Fibroblast of lung (primary cell): ENCODE measurements at regions not wholly inside any gene's neighbourhood (a gene's known extent, or its start where the extent isn't known, plus 50 kb on each side); places are given as distances from the start of the nearest gene placed in this dataset.
"Not testable (repeated sequence)": the region's sequence is repeated elsewhere in the genome, so short reads cannot be mapped to it uniquely, and the experiment has no call there.

ENCODE experiments used
- EZH2 ChIP-seq: IDR thresholded peaks from 2 replicates; pipeline ENCODE4 v1.5.1; 2012; ENCODE audit warnings: low read length, control low read depth, mild to moderate bottlenecking; ENCODE audit errors: missing control alignments
- TF ChIP-seq, protein P1 (sequence below), 2 donors: IDR thresholded peaks in 1 of 2; conservative IDR thresholded peaks in 1 of 2; 1 replicate in 1 of 2; 2 replicates in 1 of 2; pipeline ENCODE4 v1.5.1; 2011 to 2012; ENCODE audit warnings: low read length in 2 of 2, control low read depth in 1 of 2, inconsistent platforms in 1 of 2, low read depth in 1 of 2, mild to moderate bottlenecking in 1 of 2

- TF ChIP-seq, protein P1, sequence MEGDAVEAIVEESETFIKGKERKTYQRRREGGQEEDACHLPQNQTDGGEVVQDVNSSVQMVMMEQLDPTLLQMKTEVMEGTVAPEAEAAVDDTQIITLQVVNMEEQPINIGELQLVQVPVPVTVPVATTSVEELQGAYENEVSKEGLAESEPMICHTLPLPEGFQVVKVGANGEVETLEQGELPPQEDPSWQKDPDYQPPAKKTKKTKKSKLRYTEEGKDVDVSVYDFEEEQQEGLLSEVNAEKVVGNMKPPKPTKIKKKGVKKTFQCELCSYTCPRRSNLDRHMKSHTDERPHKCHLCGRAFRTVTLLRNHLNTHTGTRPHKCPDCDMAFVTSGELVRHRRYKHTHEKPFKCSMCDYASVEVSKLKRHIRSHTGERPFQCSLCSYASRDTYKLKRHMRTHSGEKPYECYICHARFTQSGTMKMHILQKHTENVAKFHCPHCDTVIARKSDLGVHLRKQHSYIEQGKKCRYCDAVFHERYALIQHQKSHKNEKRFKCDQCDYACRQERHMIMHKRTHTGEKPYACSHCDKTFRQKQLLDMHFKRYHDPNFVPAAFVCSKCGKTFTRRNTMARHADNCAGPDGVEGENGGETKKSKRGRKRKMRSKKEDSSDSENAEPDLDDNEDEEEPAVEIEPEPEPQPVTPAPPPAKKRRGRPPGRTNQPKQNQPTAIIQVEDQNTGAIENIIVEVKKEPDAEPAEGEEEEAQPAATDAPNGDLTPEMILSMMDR (conservative IDR thresholded peaks at IDR 0.05 in 1 of 2, IDR thresholded peaks at IDR 0.05 in 1 of 2; ENCODE audit: low read depth in 1 of 2, low read length in 2 of 2) = not testable (repeated sequence)
- not testable (repeated sequence) for TF ChIP-seq EZH2
Measured at GRCh38 chr18:14336017-14336416, 203.8 kb upstream of the ZNF519 start.
